Neural progenitor cell (in vitro differentiated cells): ENCODE measurements at regions not wholly inside any gene's neighbourhood (a gene's known extent, or its start where the extent isn't known, plus 50 kb on each side); places are given as distances from the start of the nearest gene placed in this dataset.
"Not testable (repeated sequence)": the region's sequence is repeated elsewhere in the genome, so short reads cannot be mapped to it uniquely, and the experiment has no call there.

ENCODE experiments used
- DNase-seq: peaks from one replicate; pipeline ENCODE4 v3.0.0-alpha.2; 2016; ENCODE audit warnings: low spot score
- H2AFZ ChIP-seq: fragments of 200-600 bp; sonication (generic); replicated peaks from 2 replicates; pipeline ENCODE4 v1.6.1; 2016; ENCODE audit warnings: antibody characterized with exemption
- H3F3A ChIP-seq: fragments of 200-600 bp; sonication (generic); 2 replicates; pipeline ENCODE4 v1.6.1; 2016; ENCODE audit warnings: antibody characterized with exemption, low read depth
- H3K27ac ChIP-seq: fragments of 200-600 bp; sonication (generic); 2 replicates; pipeline ENCODE4 v1.5.1; 2016; ENCODE audit warnings: mild to moderate bottlenecking
- H3K27me3 ChIP-seq: fragments of 200-600 bp; sonication (generic); 2 replicates; pipeline ENCODE4 v1.6.1; 2016; ENCODE audit warnings: mild to moderate bottlenecking, moderate library complexity
- H3K36me3 ChIP-seq: fragments of 200-600 bp; sonication (generic); 2 replicates; pipeline ENCODE4 v1.5.1; 2016
- H3K4me1 ChIP-seq: fragments of 200-600 bp; sonication (generic); 2 replicates; pipeline ENCODE4 v1.6.1; 2016; ENCODE audit warnings: mixed run types
- H3K4me2 ChIP-seq: fragments of 200-600 bp; sonication (generic); 2 replicates; pipeline ENCODE4 v1.6.1; 2016
- H3K4me3 ChIP-seq: fragments of 200-600 bp; sonication (generic); 2 replicates; pipeline ENCODE4 v1.5.1; 2016
- H3K79me2 ChIP-seq: fragments of 200-600 bp; sonication (generic); 2 replicates; pipeline ENCODE4 v1.6.1; 2016; ENCODE audit warnings: low read depth
- H3K9ac ChIP-seq: fragments of 200-600 bp; sonication (generic); 2 replicates; pipeline ENCODE4 v1.6.1; 2016
- H3K9me3 ChIP-seq: fragments of 200-600 bp; sonication (generic); 2 replicates; pipeline ENCODE4 v1.5.1; 2016; ENCODE audit warnings: low read depth
- H4K20me1 ChIP-seq: fragments of 200-600 bp; sonication (generic); 2 replicates; pipeline ENCODE4 v1.6.1; 2016; ENCODE audit warnings: low read depth
- H3K27ac Mint-ChIP-seq: 3 replicates; pipeline ENCODE4 v1.8.0; 2021; ENCODE audit warnings: mixed read lengths
- H3K27me3 Mint-ChIP-seq: 2 replicates; pipeline ENCODE4 v1.8.0; 2022; ENCODE audit warnings: low read depth, mild to moderate bottlenecking, inconsistent platforms, moderate library complexity, mixed read lengths; ENCODE audit not compliant: insufficient read depth
- H3K36me3 Mint-ChIP-seq: 3 replicates; pipeline ENCODE4 v1.8.0; 2021; ENCODE audit warnings: mixed read lengths
- H3K4me1 Mint-ChIP-seq: 3 replicates; pipeline ENCODE4 v1.8.0; 2021; ENCODE audit warnings: mixed read lengths
- H3K4me3 Mint-ChIP-seq: 3 replicates; pipeline ENCODE4 v1.8.0; 2021; ENCODE audit warnings: mild to moderate bottlenecking, moderate library complexity, mixed read lengths
- H3K9me3 Mint-ChIP-seq: 3 replicates; pipeline ENCODE4 v1.8.0; 2020; ENCODE audit warnings: mixed read lengths
- CTCF ChIP-seq: fragments of 200-600 bp; sonication (generic); IDR thresholded peaks from 2 replicates; pipeline ENCODE4 v1.5.1; 2017; ENCODE audit warnings: antibody characterized with exemption, mild to moderate bottlenecking
- EZH2 ChIP-seq: fragments of 200-600 bp; sonication (generic); IDR thresholded peaks from 2 replicates; pipeline ENCODE4 v1.6.1; 2017; ENCODE audit warnings: antibody characterized with exemption, mild to moderate bottlenecking, moderate library complexity
- EZH2phosphoT487 ChIP-seq: fragments of 200-600 bp; sonication (generic); IDR thresholded peaks from 2 replicates; pipeline ENCODE4 v1.6.1; 2017; ENCODE audit warnings: antibody characterized with exemption

- Mint-ChIP-seq H3K27ac (no peak overlapping the region), H3K4me3 (no peak overlapping the region), H3K27me3 (no peaks in the 10 kb centered on the region), H3K36me3 (no peaks in the 10 kb centered on the region), H3K9me3 (no peaks in the 10 kb centered on the region), H3K4me1 (peaks cover 4% of the 10 kb centered on the region)
- Histone ChIP-seq H3K4me2 (no peak overlapping the region), H3K4me1 (no peaks in the 10 kb centered on the region), H3K36me3 (no peaks in the 10 kb centered on the region), H4K20me1 (no peaks in the 10 kb centered on the region), H3K9ac (no peak overlapping the region), H3F3A (no peaks in the 10 kb centered on the region), H3K27me3 (no peaks in the 10 kb centered on the region), H3K27ac (no peak overlapping the region), H2AFZ (no peak overlapping the region), H3K79me2 (no peaks in the 10 kb centered on the region), H3K9me3 (no peaks in the 10 kb centered on the region), H3K4me3 (no peak overlapping the region)
- TF ChIP-seq EZH2, result no peak
- TF ChIP-seq EZH2phosphoT487, result no peak
- TF ChIP-seq CTCF, result no peak
- DNase-seq, result no peak
These were observed 473.2 kb upstream of the CHRM3 start for GRCh38 chr1:238913210-238913609.

GRCh38 chr1:238912148-238912547 lies 474.2 kb upstream of the CHRM3 start:
- H3K9ac ChIP-seq, result no peak overlapping the region
- TF ChIP-seq EZH2 (no peak), CTCF (no peak), EZH2phosphoT487 (no peak)

GRCh38 chr1:238902752-238903151 lies 483.6 kb upstream of the CHRM3 start:
- not testable (repeated sequence) for H3K27me3 Mint-ChIP-seq, H2AFZ ChIP-seq, H3K4me3 ChIP-seq, H3K27ac Mint-ChIP-seq, H3K9ac ChIP-seq, H3K9me3 ChIP-seq, H3K36me3 ChIP-seq, H3K27me3 ChIP-seq, H4K20me1 ChIP-seq, H3K79me2 ChIP-seq, H3K4me3 Mint-ChIP-seq, H3K4me1 Mint-ChIP-seq, H3K4me1 ChIP-seq, H3K4me2 ChIP-seq, H3K36me3 Mint-ChIP-seq, DNase-seq, H3F3A ChIP-seq, H3K27ac ChIP-seq
- peaks cover 20% of the 10 kb centered on the region for H3K9me3 Mint-ChIP-seq

More at GRCh38 chr1:238912148-238912547, 474.2 kb upstream of the CHRM3 start:
- H3K9me3 Mint-ChIP-seq, result no peaks in the 10 kb centered on the region
- H3K4me3 Mint-ChIP-seq, result no peak overlapping the region
- no peaks in the 10 kb centered on the region for H4K20me1 ChIP-seq
- no peaks in the 10 kb centered on the region for H3K36me3 ChIP-seq
- no peaks in the 10 kb centered on the region for H3K4me1 ChIP-seq
- H3K79me2 ChIP-seq, result no peaks in the 10 kb centered on the region
- no peak overlapping the region for H3K27ac ChIP-seq
- no peak for DNase-seq
- no peaks in the 10 kb centered on the region for H3K4me1 Mint-ChIP-seq
- no peaks in the 10 kb centered on the region for H3K36me3 Mint-ChIP-seq
- H3K27me3 Mint-ChIP-seq, result no peaks in the 10 kb centered on the region
- H3K4me2 ChIP-seq, result no peak overlapping the region
- no peak overlapping the region for H3K27ac Mint-ChIP-seq
- no peaks in the 10 kb centered on the region for H3K27me3 ChIP-seq
- no peaks in the 10 kb centered on the region for H3K9me3 ChIP-seq
- H2AFZ ChIP-seq, result no peak overlapping the region
- no peaks in the 10 kb centered on the region for H3F3A ChIP-seq
- H3K4me3 ChIP-seq, result no peak overlapping the region

GRCh38 chr1:238900334-238900865 lies 486.0 kb upstream of the CHRM3 start:
- no peaks in the 10 kb centered on the region for H3K4me1 ChIP-seq
- no peak for DNase-seq
- H2AFZ ChIP-seq, result no peak overlapping the region
- Mint-ChIP-seq H3K27me3 (peaks cover 8% of the 10 kb centered on the region), H3K9me3 (peaks cover 20% of the 10 kb centered on the region), H3K36me3 (peaks cover 2% of the 10 kb centered on the region), H3K4me3 (no peak overlapping the region), H3K4me1 (no peaks in the 10 kb centered on the region), H3K27ac (no peak overlapping the region)
- H3F3A ChIP-seq, result no peaks in the 10 kb centered on the region
- no peaks in the 10 kb centered on the region for H3K79me2 ChIP-seq
- H3K27ac ChIP-seq, result no peak overlapping the region
- TF ChIP-seq EZH2 (no peak), CTCF (no peak), EZH2phosphoT487 (no peak)
- no peak overlapping the region for H3K9ac ChIP-seq
- H4K20me1 ChIP-seq, result no peaks in the 10 kb centered on the region
- H3K9me3 ChIP-seq, result no peaks in the 10 kb centered on the region
- no peaks in the 10 kb centered on the region for H3K36me3 ChIP-seq
- no peaks in the 10 kb centered on the region for H3K27me3 ChIP-seq
- H3K4me2 ChIP-seq, result no peak overlapping the region
- H3K4me3 ChIP-seq, result no peak overlapping the region
